ENCODE measurements at regions not wholly inside any gene's neighbourhood (a gene's known extent, or its start where the extent isn't known, plus 50 kb on each side); places are given as distances from the start of the nearest gene placed in this dataset.

DNA sequence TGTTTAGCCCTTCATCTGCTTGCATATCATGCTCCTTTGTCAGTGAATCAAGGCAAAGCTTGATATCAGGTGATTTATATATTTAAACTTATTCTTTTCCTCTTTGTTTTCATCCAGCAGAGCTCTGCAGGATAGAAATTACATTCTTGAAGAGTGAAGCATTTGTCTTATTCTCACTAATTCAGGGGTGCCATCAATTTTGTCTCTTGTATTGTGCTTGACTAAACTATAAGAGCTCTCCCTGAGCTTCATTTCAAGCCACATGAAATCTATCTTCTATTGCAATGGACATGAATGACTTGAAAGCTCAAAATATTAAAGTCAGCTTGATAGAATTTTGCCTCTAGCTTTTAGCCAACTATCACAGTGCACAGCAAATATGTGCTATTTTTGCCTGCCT, 236.7 kb upstream of the KCTD3 start:
- H3K27me3 ChIP-seq (ENCODE audit: control insufficient read depth, insufficient read depth, low read length), result no peaks in the 10 kb centered on the region
- DNase-seq (ENCODE audit: low read depth) (no peak), FAIRE-seq (no peak)
- no peak overlapping the region for H3K4me3 ChIP-seq (ENCODE audit: low read depth, low read length)
- H3K36me3 ChIP-seq (ENCODE audit: control insufficient read depth, insufficient read depth, low read length), result no peaks in the 10 kb centered on the region
- TF ChIP-seq, protein P1, sequence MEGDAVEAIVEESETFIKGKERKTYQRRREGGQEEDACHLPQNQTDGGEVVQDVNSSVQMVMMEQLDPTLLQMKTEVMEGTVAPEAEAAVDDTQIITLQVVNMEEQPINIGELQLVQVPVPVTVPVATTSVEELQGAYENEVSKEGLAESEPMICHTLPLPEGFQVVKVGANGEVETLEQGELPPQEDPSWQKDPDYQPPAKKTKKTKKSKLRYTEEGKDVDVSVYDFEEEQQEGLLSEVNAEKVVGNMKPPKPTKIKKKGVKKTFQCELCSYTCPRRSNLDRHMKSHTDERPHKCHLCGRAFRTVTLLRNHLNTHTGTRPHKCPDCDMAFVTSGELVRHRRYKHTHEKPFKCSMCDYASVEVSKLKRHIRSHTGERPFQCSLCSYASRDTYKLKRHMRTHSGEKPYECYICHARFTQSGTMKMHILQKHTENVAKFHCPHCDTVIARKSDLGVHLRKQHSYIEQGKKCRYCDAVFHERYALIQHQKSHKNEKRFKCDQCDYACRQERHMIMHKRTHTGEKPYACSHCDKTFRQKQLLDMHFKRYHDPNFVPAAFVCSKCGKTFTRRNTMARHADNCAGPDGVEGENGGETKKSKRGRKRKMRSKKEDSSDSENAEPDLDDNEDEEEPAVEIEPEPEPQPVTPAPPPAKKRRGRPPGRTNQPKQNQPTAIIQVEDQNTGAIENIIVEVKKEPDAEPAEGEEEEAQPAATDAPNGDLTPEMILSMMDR (IDR thresholded peaks at IDR 0.05; ENCODE audit: insufficient read depth, low read length, severe bottlenecking), result no peak

DNA sequence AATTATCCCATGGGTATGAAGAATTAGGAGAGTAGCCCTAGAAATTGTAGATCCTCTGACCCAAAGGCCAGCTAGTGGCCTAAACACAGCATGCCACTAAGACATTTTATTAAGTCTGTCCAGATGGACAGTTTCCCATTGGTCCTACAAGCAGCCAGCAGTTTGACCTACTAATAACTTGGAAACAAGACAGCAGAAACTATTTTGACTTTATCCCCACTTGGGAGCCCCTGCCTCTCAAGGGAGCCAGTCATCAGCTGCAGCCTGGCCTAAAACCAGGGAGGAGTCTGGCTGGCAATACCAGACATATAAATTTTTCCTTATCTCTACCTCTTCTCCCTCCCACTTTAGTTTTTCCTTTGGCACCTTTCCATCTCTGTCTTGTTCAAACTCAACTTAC, 222.6 kb upstream of the KCTD3 start:
- Histone ChIP-seq H3K36me3 (ENCODE audit: control insufficient read depth, insufficient read depth, low read length) (no peaks in the 10 kb centered on the region), H3K27me3 (ENCODE audit: control insufficient read depth, insufficient read depth, low read length) (no peaks in the 10 kb centered on the region), H3K4me3 (ENCODE audit: low read depth, low read length) (no peak overlapping the region)
- no peak for DNase-seq (ENCODE audit: low read depth)
- FAIRE-seq, result no peak
- TF ChIP-seq, protein P1 (IDR thresholded peaks at IDR 0.05; ENCODE audit: insufficient read depth, low read length, severe bottlenecking), result no peak

- H3K27me3 ChIP-seq (ENCODE audit: control insufficient read depth, insufficient read depth, low read length), result no peaks in the 10 kb centered on the region
- TF ChIP-seq, protein P1 (IDR thresholded peaks at IDR 0.05; ENCODE audit: insufficient read depth, low read length, severe bottlenecking), result no peak
- DNase-seq (ENCODE audit: low read depth) (no peak), FAIRE-seq (no peak)
- no peak overlapping the region for H3K4me3 ChIP-seq (ENCODE audit: low read depth, low read length)
- H3K36me3 ChIP-seq (ENCODE audit: control insufficient read depth, insufficient read depth, low read length), result no peaks in the 10 kb centered on the region
Observed at GRCh38 chr1:215345208-215345607, 221.9 kb upstream of the KCTD3 start.

DNA sequence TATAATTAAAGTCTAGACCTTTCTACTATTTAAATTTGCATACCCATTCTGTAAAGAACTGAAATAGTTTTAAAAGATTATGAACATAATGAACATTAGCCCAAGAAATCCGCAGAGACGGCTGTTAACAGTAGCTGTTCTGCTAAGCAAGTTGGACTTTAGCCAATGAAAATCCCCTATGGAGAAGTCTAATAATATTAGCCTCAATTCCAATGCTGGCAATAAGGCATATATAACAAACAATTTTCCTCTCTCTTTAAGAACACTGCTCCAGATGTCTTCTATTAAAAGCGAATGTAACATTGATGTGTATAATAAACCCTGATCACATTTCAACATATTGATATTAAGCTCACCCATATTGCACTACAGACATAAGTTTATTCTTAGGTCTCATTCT, 221.3 kb upstream of the KCTD3 start:
- Histone ChIP-seq H3K4me3 (ENCODE audit: low read depth, low read length) (no peak overlapping the region), H3K27me3 (ENCODE audit: control insufficient read depth, insufficient read depth, low read length) (no peaks in the 10 kb centered on the region), H3K36me3 (ENCODE audit: control insufficient read depth, insufficient read depth, low read length) (no peaks in the 10 kb centered on the region)
- no peak for FAIRE-seq
- DNase-seq (ENCODE audit: low read depth), result no peak
- TF ChIP-seq, protein P1 (IDR thresholded peaks at IDR 0.05; ENCODE audit: insufficient read depth, low read length, severe bottlenecking), result no peak

GRCh38 chr1:215357901-215358300, 209.2 kb upstream of the KCTD3 start:
- TF ChIP-seq, protein P1 (IDR thresholded peaks at IDR 0.05; ENCODE audit: insufficient read depth, low read length, severe bottlenecking), result no peak
- no peak overlapping the region for H3K4me3 ChIP-seq (ENCODE audit: low read depth, low read length)
- DNase-seq (ENCODE audit: low read depth) (no peak), FAIRE-seq (no peak)
- no peaks in the 10 kb centered on the region for H3K27me3 ChIP-seq (ENCODE audit: control insufficient read depth, insufficient read depth, low read length)
- no peaks in the 10 kb centered on the region for H3K36me3 ChIP-seq (ENCODE audit: control insufficient read depth, insufficient read depth, low read length)

DNA sequence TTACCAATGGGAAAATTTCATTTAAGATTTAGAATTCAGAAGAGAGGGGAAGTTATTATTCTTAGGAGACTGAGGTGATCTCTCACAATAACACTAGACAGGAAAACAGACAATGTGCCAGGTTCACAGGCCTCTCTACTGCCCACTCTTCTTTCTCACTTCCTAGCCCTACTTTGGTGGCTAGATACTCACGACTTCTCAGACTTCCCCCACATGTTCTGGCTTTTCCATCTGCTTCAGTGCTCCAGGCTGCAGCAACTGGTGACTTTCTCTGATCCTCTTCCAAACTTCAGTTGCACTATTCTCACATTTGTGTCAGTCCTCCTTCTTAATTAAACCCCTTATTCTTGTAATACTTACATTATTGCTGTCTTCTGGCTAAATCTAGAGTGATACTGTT, 208.7 kb upstream of the KCTD3 start:
- Histone ChIP-seq H3K4me3 (ENCODE audit: low read depth, low read length) (no peak overlapping the region), H3K36me3 (ENCODE audit: control insufficient read depth, insufficient read depth, low read length) (no peaks in the 10 kb centered on the region), H3K27me3 (ENCODE audit: control insufficient read depth, insufficient read depth, low read length) (no peaks in the 10 kb centered on the region)
- FAIRE-seq (no peak), DNase-seq (ENCODE audit: low read depth) (no peak)
- TF ChIP-seq, protein P1 (IDR thresholded peaks at IDR 0.05; ENCODE audit: insufficient read depth, low read length, severe bottlenecking), result no peak

Data from bronchial epithelial cell (primary cell).